ENCODE measurements at regions not wholly inside any gene's neighbourhood (a gene's known extent, or its start where the extent isn't known, plus 50 kb on each side); places are given as distances from the start of the nearest gene placed in this dataset.

DNA sequence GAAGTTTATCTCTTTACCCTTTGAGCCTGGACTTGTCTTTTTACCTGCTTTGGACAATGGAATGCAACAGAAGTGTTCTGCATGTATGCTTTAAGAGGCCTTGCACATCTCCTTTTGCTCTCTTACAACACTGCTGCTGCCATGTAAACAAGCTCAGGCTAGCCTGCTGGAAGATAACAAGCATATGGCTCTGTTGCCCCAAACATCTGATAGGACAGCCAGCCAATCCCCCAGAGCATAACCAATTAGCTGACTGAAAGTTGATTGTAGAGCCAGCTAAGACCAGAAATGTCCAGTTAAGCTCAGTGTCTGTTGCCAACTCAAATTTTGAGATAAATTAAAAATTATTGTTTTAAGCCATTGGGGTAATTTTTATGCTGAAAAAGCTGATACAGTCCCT lies 510.6 kb upstream of the CNKSR2 start:
- DNase-seq (ENCODE audit: low read depth in 3 of 3), result no peak

DNA sequence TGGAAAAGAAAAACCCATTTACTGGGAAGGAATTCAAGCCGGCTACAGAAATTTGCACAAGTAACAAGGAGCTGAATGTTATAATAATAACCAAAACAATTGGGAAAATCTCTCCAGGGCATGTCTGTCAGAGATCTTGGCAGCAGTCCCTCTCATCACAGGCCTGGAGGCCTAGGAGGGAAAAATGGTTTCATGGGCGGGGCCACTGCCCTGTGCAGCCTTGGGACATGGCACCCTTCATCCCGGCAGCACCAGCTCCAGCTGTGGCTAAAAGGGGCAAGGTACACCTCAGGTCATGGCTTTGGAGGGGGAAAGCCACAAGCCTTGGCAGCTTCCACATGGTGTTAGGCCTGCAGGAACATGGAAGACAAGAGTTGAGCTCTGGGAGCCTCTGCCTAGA lies 513.1 kb upstream of the CNKSR2 start:
- DNase-seq (ENCODE audit: low read depth in 3 of 3), result no peak

DNA sequence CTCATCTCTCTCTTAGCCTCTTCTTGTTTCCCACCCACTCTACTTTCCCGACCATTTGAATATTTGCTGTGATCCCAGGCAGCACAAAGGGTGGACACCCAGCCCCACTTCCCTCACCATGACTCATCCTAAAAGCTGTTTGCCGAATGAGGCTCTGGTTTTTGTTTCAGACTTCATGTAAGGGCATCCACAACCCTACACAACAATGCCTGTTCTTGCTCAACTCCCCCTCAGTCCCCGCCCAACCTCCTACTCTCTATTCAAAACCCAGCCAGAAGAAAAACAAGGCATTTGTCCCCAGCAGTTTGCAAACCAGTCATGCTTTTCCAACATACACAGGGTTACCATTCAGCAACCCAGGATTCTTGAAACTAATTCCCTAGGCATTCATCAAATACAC lies 516.5 kb upstream of the CNKSR2 start:
- DNase-seq (ENCODE audit: low read depth in 3 of 3), result no peak

DNA sequence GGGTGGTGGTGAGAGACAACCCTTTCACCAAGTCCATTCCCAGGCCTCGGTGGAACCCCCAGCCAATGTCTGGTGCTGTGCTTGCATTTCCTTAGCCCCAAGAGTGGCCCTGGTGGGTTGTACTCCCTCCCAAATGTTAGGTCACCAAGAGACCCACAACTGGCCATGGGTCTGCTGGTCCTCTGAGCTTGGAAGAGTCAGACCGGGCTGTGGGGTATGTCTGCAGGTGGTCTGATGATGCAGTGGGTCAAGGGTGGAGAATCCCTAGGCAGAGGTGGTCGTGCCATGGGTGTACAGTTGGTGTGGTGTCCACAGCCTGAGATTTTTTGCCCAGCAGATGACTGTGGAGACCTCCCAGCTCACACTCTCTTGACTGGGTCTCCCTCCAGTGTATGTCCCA lies 535.7 kb upstream of the CNKSR2 start:
- DNase-seq (ENCODE audit: low read depth in 3 of 3), result no peak

DNA sequence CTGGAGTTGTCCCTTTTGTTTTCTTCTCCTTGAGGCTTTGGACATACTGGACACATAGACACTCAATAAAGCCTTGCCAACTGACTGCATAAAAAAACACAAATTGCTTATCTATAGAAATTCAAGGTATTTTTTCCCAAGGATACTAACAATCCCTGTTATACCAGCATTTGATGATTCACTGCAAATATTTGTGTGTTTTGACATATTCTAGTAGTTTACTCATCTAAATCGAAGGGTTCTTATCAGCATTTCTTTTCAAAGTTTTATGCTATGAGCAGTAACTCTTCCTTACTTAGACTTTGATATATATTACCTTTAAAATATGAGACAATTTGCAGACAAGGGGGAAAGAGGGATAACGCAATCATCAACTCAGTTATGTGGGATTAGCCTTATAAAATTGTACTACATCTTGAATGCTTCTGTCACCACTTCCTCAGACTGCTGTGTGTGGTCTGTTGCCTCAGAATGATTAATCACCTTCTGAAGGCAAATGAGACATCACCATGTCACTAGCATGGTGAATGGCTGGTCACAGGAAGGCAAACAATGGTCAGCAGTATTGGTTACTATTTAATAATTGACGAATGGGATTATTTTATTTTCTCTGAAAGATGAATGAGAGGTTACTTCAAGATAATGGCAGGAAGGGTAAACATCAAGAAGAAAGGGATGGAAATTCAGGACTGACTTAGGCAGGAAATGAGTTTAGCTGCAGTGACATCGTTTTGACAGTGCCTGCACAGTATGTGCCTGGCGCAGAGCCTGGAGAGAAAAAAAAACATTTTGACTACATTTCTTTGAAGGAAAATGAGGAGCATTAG lies 544.3 kb upstream of the CNKSR2 start:
- DNase-seq (ENCODE audit: low read depth in 3 of 3), result no peak

DNA sequence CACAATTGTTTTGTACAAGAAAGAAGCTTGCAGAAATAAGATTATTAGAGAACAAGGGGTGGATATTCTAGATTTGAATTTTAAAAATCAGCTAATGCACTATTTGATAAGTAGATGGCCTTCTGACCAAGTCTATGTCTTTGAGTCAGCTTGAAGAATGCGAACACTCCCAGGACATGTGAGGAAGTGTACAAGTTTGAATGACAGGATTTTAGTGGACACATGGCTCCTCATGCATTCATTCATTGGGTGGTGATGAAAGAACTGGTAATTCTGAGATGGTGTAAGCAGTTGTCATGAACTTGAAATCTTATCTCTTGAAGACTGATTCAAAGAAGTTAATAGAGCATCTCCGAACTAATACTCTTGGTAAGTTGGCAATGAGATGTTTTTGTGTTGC lies 548.2 kb upstream of the CNKSR2 start:
- DNase-seq (ENCODE audit: low read depth in 3 of 3), result no peak

DNA sequence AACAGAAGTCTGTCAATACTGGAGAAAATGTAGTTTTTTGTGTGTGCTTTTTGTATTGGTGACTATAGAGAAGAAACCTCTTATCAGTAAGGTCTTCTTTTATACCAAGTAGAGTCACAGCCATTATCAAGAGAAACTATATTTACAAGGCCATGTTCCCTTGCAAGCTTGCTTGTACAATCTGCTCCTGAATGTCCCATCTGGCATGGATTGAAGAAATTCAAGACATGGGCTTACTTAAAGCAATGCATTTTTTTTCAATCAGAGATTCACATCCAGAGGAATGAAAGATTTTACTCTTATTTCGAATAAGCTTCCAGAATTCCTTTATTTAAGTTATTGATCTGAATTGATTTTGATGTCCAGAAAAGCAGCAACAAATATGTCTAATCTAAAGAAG lies 537.3 kb upstream of the RPS6KA3 start:
- DNase-seq (ENCODE audit: low read depth in 3 of 3), result no peak

DNA sequence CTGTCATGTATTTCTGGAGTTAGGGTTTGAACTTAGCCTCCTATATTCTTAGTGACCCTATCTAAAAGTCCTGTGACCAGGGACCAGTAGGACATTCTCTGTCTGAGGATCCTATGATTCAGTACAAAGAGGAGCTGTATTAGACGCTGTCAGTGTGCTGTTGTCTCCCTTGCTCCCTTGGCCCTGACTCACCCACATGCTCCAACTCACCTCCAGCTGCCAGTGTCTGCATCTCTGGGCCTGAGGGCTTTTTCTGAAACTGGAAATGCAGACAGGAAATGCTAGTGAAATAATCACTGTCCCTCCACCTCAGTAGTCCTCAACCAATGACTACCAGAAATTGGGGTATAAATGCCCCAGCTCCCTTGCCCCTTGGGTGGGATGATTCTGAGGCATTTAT lies 535.3 kb upstream of the RPS6KA3 start:
- no peak for DNase-seq (ENCODE audit: low read depth in 3 of 3)

DNA sequence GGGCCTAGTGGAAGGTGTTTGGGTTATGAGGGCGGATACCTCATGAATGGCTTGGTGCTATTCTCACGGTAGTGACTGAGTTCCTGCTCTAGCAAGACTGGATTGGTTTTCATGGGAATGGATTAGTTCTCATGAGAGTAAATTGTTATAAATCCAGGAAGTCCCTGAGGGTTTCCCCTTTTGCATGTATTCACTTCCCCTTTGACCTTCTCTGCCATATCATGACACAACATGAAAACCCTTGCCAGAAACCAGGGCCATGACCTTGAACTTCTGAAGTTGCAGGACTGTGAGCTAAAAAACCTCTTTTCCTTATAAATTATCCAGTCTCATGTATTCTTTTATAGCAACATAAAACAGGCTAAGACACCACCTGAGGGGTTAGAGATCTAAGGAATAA lies 529.7 kb upstream of the RPS6KA3 start:
- DNase-seq (ENCODE audit: low read depth in 3 of 3), result no peak

DNA sequence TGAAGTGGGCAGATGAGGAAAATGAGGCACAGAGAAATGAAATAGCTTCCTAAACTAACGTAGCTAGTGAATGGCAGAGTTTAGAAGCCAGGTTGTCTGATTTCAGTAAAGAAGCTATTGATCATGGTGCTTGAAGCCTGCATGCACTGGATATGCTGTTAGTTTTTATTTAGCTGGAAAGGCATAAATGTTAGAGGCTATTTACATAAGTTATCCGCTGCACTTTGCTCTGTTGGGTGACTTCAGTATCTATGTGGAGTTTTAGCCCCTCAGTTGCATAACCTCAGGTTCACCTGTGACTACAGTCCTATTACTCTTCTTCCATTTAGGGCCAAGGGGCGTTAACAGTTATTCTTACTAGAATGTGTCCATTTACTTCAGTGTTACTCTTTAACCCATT lies 522.4 kb upstream of the RPS6KA3 start:
- DNase-seq (ENCODE audit: low read depth in 3 of 3), result no peak

DNA sequence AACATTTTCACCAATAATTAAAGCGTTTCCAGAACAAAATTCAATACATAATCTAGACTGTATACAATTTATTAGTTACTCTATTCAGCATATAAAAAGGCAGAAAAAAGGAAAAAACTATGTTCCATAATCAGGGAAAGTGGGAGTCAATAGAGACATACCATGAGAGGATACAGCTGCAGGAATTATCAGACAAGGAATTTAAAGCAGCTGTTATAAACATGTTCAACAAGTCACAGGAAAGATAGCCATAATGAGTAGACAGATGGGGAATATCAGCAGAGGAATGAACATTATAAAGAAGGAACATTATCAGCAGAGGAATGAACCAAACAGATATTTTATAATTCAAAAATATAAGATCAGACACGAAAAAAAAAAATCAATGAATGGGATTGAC lies 500.6 kb upstream of the RPS6KA3 start:
- no peak for DNase-seq (ENCODE audit: low read depth in 3 of 3)

DNA sequence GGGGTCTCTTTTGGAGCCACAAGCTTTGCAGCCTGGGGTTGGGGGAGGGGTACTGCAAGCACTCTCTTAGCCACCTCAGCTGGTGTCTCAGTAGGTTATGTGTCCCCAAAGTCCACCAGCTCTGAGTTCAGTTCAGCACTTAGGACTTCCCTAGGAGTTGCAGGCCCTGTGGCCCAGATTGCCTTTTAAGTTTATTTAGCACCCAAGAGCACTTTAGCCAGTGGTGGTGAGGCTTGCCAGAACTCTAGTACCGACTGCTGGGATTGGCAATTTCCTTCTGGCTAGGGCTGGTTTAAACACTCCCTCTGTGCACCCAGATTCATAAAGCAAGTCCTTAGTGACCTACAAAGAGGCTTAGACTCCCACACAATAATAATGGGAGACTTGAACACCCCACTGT lies 489.9 kb upstream of the RPS6KA3 start:
- no peak for DNase-seq (ENCODE audit: low read depth in 3 of 3)

DNA sequence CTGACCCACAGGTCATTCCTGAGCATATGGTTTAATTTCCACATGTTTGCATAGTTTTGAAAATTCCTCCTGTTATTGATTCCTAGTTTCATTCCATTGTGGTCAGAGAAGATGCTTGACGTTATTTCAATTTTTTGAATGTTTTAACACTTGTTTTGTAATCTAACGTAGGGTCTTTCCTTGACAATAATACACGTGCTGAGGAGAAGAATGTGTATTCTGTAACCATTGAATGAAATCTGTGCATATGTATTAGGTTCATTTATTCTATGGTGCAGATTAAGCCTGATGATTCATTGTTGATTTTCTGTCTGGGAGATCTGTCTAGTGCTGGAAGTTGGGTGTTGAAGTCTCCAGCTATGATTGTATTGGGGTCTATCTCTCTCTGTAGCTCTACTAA lies 486.4 kb upstream of the RPS6KA3 start:
- no peak for DNase-seq (ENCODE audit: low read depth in 3 of 3)

DNA sequence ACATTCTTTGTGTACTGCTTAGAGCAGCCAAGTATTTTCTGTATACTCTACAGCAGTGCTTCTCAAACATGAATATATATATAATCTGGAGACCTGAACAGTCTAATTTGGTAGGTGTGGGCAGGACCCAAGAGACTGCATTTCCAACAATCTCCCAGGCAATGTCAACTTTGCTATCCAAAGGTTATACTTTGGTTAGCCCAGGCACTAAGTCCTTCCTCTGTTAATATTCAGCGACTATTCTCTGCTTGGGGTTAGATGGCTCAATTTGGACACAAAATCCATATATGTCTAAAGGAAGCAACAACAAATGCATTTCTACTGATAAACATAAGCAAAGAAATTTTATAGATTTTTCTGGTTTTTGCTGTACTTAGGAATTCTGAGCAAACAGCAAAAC lies 480.0 kb upstream of the RPS6KA3 start:
- DNase-seq (ENCODE audit: low read depth in 3 of 3), result no peak

DNA sequence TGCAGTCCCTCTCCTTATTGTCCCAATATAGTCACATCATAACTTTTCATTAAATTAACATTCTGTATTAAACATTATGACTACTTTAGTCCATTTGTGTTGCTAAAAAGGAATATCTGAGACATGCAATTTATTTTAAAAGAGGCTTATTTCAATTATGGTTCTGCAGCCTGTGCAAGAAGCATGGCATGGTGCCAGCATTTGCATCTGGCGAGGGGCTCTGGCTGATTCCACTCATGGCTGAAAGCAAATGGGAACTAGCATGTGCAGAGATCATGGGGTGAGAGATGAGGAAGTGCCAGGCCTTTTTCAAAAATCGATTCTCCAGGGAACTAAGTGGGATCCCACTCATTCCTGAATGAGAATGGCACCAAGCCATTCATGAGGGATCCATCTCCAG lies 476.3 kb upstream of the RPS6KA3 start:
- DNase-seq (ENCODE audit: low read depth in 3 of 3), result no peak

DNA sequence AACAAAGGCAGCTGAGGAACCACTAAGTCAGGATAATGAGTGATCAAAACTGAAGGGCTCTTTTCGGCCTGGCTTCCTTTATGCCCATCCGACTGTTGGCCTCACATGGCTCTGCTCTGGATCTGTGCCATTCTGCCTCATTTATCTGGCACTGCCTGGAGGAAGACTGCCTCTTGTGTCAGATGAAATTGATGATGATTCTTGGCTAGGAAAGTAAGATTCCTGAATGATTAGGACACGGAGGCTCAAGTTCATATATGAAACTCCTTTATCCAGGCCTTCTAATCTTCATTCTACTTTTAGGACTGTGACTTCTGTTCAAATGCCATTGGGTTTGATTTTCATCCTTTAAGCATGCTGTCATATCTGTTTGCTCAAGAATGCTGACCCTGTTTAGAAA lies 475.4 kb upstream of the RPS6KA3 start:
- no peak for DNase-seq (ENCODE audit: low read depth in 3 of 3)

DNA sequence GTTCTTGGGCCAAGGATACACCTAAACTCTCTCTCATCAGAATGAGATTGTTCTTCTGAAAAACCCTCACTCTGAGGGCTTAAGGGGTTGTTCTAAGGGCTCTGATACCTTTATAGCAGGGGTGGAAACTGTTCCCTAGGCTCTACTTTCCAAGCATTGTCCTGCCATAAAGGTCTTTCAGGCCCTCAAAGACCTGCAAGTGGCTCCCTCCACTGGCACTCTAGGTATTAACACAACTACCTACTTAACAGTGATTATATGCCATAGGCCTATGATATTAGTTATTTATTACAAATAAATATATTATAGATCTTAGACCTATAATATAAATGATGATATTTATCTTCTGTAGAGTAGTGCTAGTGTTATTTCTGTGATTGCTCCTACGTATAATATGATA lies 473.7 kb upstream of the RPS6KA3 start:
- no peak for DNase-seq (ENCODE audit: low read depth in 3 of 3)

DNA sequence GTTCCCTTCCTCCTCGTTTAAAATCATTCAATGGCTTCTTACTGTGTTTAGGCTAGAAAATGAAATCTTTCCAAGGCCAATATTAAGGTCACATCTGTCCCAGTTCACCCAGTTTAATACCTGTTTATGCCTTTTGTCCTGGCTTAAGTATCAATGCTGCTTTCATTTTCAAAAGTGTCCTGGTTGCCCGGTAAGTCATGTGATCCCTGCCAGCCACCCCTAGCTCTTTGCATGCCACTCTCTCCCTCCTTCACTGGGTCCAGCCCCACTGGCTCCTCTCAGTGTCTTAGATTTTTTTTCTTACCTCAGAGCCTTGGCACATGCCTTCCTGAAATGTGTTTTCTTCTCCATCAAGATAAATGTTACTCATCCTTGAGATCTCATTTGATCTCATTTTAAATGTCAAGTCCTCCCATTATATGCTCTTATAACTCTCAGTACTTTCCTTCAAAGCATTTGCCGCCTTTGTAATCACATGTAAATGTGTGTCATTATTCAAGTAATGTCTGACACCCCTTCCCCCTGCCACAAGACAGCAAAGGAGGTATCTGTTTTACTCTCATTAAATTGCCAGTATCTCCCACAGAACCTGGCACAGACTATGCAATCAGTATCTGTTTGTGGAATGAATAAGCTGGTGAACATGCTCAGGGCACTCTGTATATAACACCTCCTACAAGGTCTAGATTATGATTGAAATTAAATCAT lies 472.5 kb upstream of the RPS6KA3 start:
- no peak for DNase-seq (ENCODE audit: low read depth in 3 of 3)

DNA sequence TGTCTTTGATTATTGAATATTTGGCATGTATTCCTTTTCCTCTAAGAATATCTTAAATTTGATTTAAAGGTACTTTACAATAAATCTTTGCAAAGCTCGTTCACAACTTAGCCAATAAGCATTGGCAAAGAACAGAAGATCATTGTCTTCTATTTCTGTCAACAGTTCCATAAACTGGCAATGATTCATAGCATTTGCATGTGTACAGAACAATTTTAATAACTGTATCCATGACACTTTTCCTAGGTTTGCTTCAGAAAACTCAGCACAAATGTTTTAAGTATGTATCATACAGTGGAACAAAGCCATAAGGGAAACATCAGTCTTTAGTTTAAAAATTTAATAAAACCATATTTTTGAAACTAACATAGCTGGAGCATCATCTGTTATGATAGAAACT lies 462.7 kb upstream of the RPS6KA3 start:
- no peak for DNase-seq (ENCODE audit: low read depth in 3 of 3)

DNA sequence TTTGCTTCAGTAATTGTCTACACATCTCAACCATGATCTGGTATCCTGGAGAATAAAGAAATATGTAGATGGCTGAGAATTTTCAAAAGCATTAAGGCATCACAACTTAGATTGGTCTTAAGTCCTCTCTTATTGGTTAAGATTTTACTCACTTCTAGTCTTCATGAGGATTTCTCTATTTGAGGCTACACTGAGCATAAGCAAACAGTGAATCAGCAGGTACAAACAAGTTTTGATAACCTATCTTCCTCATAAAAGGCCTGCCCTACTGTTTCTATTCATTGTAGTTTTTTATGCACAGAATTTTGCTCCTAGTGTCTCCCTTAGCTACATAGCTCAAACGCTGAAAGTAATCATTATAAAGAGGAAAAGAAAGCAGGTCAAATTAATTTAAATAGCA lies 460.7 kb upstream of the RPS6KA3 start:
- no peak for DNase-seq (ENCODE audit: low read depth in 3 of 3)

DNA sequence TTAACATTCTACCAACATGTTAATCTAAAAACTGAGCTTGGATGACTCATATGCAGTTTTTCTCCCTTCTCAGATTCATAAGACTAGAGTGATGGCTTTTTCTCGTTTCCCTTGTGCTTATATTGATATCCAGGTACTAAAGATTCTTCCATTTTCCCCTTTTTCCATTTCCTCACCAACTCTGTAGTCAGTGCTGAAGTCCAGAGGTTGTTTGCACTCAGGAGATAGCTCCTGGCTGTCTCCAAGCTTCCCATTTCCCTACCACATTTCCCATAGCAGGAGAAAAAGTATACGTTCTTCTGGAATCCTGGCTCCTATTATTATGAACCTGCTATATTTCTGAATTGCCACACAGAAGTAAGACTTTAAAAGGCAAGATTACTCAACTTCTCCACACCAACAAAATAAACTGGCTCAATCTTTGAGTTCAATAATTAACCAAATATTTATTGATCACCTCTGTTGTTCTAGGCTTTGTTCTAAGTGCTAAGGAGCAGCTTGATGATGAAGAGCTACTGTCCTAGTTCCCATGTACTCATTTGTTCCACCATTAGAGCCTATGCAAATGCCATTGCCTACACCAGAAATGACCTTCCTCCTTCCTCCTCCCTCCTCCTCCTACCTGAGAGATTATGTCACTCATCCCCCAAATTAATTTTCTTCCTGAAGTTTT lies 454.4 kb upstream of the RPS6KA3 start:
- DNase-seq (ENCODE audit: low read depth in 3 of 3), result no peak

DNA sequence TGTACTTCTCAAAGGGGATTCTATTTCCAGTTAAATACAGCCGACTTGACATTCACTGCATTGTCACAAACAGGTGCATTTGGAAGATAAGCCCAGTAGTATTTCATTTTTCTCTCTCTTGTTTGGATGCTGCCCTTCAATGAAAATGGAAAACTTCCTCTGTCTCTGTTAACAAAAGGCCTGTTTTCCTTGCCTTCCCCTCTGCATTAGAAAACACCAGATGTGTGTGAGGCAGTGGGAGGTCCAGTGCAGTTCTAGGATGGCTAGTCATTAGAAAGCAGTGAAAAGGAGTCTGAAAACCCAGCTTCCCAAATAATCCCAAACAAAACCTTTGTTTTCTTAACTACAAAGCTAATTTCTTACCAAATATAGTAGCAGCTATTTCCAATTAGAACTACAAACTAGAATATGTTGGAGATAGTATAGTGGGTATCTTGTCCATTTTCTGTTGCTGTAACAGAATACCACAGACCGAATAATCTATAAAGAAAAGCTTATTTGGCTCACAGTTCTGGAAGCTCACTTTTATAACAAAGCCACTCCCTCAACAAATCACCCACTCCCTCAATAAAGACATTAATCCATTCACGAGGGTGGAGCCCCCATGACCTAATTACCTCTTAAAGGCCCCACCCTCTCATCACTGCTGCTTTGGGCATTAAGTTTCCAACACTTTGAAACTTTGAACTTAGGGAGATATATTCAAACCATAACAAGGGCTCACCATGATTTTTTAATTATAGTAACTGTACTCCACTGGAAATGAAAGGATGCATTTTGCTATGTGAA lies 452.1 kb upstream of the RPS6KA3 start:
- DNase-seq (ENCODE audit: low read depth in 3 of 3), result no peak
